GM12892 (cell line): ENCODE measurements at regions not wholly inside any gene's neighbourhood (a gene's known extent, or its start where the extent isn't known, plus 50 kb on each side); places are given as distances from the start of the nearest gene placed in this dataset.

ENCODE experiments used
- POLR2A ChIP-seq: IDR thresholded peaks from 2 replicates; pipeline ENCODE4 v1.6.1; 2011; ENCODE audit warnings: low read depth, low read length, control low read depth
- TAF1 ChIP-seq: IDR thresholded peaks from 2 replicates; pipeline ENCODE4 v1.6.1; 2011; ENCODE audit warnings: low read depth, mild to moderate bottlenecking, control low read depth, low read length, borderline replicate concordance

DNA sequence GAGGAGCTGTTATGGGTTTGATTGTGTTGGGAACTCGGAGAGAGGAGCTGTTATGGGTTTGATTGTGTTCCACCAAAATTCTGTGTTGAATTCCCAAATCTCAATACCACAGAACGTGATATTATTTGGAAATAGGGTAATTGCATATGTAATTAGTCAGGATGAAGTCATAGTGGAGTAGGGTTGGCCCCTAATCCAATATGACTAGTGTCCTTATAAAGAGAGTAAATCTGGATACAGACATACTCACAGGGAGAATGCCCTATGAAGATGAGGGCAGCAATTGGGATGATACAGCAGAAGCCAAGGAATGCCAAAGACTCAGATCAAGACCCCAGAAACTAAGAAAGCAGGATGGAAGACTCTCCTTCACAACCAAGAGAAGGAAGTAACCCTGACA lies 1023.2 kb upstream of the ZEB2 start:
- TF ChIP-seq POLR2A, result no peak
- TF ChIP-seq TAF1, result no peak
